HCT116 (cell line): ENCODE measurements at regions not wholly inside any gene's neighbourhood (a gene's known extent, or its start where the extent isn't known, plus 50 kb on each side); places are given as distances from the start of the nearest gene placed in this dataset.

Source experiments
- ATAC-seq: fragments of 200-7000 bp; cut with Tn5 transposase; 2 replicates; pipeline ENCODE4 v1.9.1; 2020; ENCODE audit warnings: mild to moderate bottlenecking, moderate library complexity
- BruUV-seq: library from RNA; stranded (reverse); fragments of 400-500 nt; replicated peaks from 2 replicates; lab custom pipeline; 2021; lab: Mats Ljungman, UMichigan
- CTCF ChIA-PET: fragments of 300-600 bp; sonication (Branson Sonifier 250); formaldehyde crosslinking; loops from one replicate; lab custom pipeline; 2021; ENCODE audit warnings: antibody characterized with exemption; lab: Charles Lee
- POLR2A ChIA-PET: fragments of 300-600, 350-600 bp; sonication (Branson Sonifier 250); formaldehyde crosslinking; loops from one replicate; lab custom pipeline; 2021; ENCODE audit warnings: antibody characterized with exemption; lab: Charles Lee
- RAD21 ChIA-PET, 2 experiments: fragments of 300-600 bp; sonication (Branson Sonifier 250); formaldehyde crosslinking; loops; one replicate each; lab custom pipeline; 2023; ENCODE audit warnings: low total read pairs in 2 of 2; ENCODE audit not compliant: uncharacterized antibody in 2 of 2, unreplicated experiment in 2 of 2, low non-redundant PET in 1 of 2; lab: Charles Lee
- DNase-seq: peaks from one replicate; pipeline ENCODE4 v3.0.0-alpha.2; 2010; ENCODE audit warnings: low read depth, low spot score
- H2AFZ ChIP-seq: fragments of 200-600 bp; shearing (Covaris generic), sonication (generic); 2 replicates; pipeline ENCODE4 v1.6.1; 2017; ENCODE audit warnings: low read depth, mixed run types, mixed read lengths, antibody characterized with exemption, low read length; ENCODE audit not compliant: poor library complexity, severe bottlenecking
- H3K27ac ChIP-seq: 2 replicates; pipeline ENCODE4 v1.5.1; 2012; ENCODE audit warnings: low read depth, low read length
- H3K27me3 ChIP-seq: fragments of 200-600 bp; sonication (generic); 2 replicates; pipeline ENCODE4 v1.6.1; 2016; ENCODE audit warnings: mixed run types, low read length, mixed read lengths; ENCODE audit not compliant: insufficient read depth
- H3K36me3 ChIP-seq, 2 experiments: fragments of 200-500 bp in 1 of 2; fragments of 200-600 bp in 1 of 2; sonication (Bioruptor generic) in 1 of 2; sonication (generic) in 1 of 2; 2 replicates each; pipeline versions ENCODE4 v1.5.1 to v1.6.1; 2014 to 2016; ENCODE audit warnings: low read length in 2 of 2, inconsistent platforms in 1 of 2, mixed read lengths in 1 of 2, mixed run types in 1 of 2; ENCODE audit not compliant: insufficient read depth in 2 of 2, control insufficient read depth in 1 of 2
- H3K4me1 ChIP-seq, 2 experiments: fragments of 200-600 bp in 1 of 2; sonication (generic) in 1 of 2; 2 replicates each; pipeline versions ENCODE4 v1.5.1 to v1.6.1; 2012 to 2017; ENCODE audit warnings: low read length in 2 of 2, inconsistent platforms in 1 of 2, mild to moderate bottlenecking in 1 of 2, mixed read lengths in 1 of 2, mixed run types in 1 of 2, moderate library complexity in 1 of 2; ENCODE audit not compliant: insufficient read depth in 2 of 2, control insufficient read depth in 1 of 2
- H3K4me2 ChIP-seq: fragments of 200-600 bp; sonication (generic); 2 replicates; pipeline ENCODE4 v1.6.1; 2017; ENCODE audit warnings: mixed run types, low read length, mixed read lengths
- H3K4me3 ChIP-seq, 2 experiments: fragments of 200-600 bp in 1 of 2; sonication (generic) in 1 of 2; replicated peaks in 1 of 2; 2 replicates each; pipeline ENCODE4 v1.5.1; 2011 to 2016; ENCODE audit warnings: low read length in 2 of 2, control low read depth in 1 of 2, low read depth in 1 of 2, mild to moderate bottlenecking in 1 of 2, mixed read lengths in 1 of 2, mixed run types in 1 of 2
- H3K79me2 ChIP-seq: fragments of 200-600 bp; sonication (generic); 2 replicates; pipeline ENCODE4 v1.6.1; 2017; ENCODE audit warnings: mild to moderate bottlenecking, mixed run types, low read length, moderate library complexity, mixed read lengths; ENCODE audit not compliant: insufficient read depth
- H3K9ac ChIP-seq: fragments of 200-600 bp; sonication (generic); 2 replicates; pipeline ENCODE4 v1.6.1; 2016; ENCODE audit warnings: low read length, mixed read lengths
- H3K9me2 ChIP-seq: fragments of 200-600 bp; sonication (generic), shearing (Covaris generic); 2 replicates; pipeline ENCODE4 v1.6.1; 2017; ENCODE audit warnings: mixed run types, mild to moderate bottlenecking, moderate library complexity; ENCODE audit not compliant: insufficient read depth
- H3K9me3 ChIP-seq, 2 experiments: fragments of 200-500 bp in 1 of 2; fragments of 200-600 bp in 1 of 2; sonication (Bioruptor generic) in 1 of 2; sonication (generic) in 1 of 2; 2 replicates each; pipeline ENCODE4 v1.6.1; 2014 to 2017; ENCODE audit warnings: low read length in 2 of 2, mixed read lengths in 2 of 2, inconsistent platforms in 1 of 2, low read depth in 1 of 2, mild to moderate bottlenecking in 1 of 2, mixed run types in 1 of 2, moderate library complexity in 1 of 2; ENCODE audit not compliant: control insufficient read depth in 1 of 2, insufficient read depth in 1 of 2
- H4K20me1 ChIP-seq: fragments of 200-600 bp; sonication (generic), shearing (Covaris generic); 2 replicates; pipeline ENCODE4 v1.6.1; 2017; ENCODE audit warnings: mixed run types, mild to moderate bottlenecking, moderate library complexity; ENCODE audit not compliant: insufficient read depth
- CEBPB ChIP-seq: IDR thresholded peaks from 2 replicates; pipeline ENCODE4 v1.6.1; 2012; ENCODE audit warnings: low read depth
- CTCF ChIP-seq, 3 experiments: fragments of 200-600 bp in 1 of 3; sonication (generic) in 1 of 3; IDR thresholded peaks in 2 of 3; conservative IDR thresholded peaks in 1 of 3; 2 replicates each; pipeline ENCODE4 v1.5.1; 2012 to 2017; ENCODE audit warnings: low read depth in 2 of 3, low read length in 2 of 3, antibody characterized with exemption in 1 of 3, borderline replicate concordance in 1 of 3, control low read depth in 1 of 3, mild to moderate bottlenecking in 1 of 3, mixed read lengths in 1 of 3, mixed run types in 1 of 3, moderate library complexity in 1 of 3; ENCODE audit not compliant: insufficient read depth in 1 of 3
- FOSL1 ChIP-seq: IDR thresholded peaks from 2 replicates; pipeline ENCODE4 v1.6.1; 2012; ENCODE audit warnings: low read depth
- JUND ChIP-seq: IDR thresholded peaks from 2 replicates; pipeline ENCODE4 v1.6.1; 2012
- POLR2AphosphoS5 ChIP-seq: IDR thresholded peaks from 2 replicates; pipeline ENCODE4 v1.6.1; 2011; ENCODE audit warnings: mild to moderate bottlenecking, low read depth, low read length, moderate library complexity
- RAD21 ChIP-seq: IDR thresholded peaks from 2 replicates; pipeline ENCODE4 v1.6.1; 2012; ENCODE audit warnings: low read depth, mild to moderate bottlenecking
- REST ChIP-seq: IDR thresholded peaks from 2 replicates; pipeline ENCODE4 v1.6.1; 2012; ENCODE audit warnings: low read depth
- SIN3A ChIP-seq: IDR thresholded peaks from 2 replicates; pipeline ENCODE4 v1.6.1; 2012; ENCODE audit warnings: low read depth
- YY1 ChIP-seq: IDR thresholded peaks from 2 replicates; pipeline ENCODE4 v1.6.1; 2011; ENCODE audit warnings: low read length, low read depth, moderate library complexity, mild to moderate bottlenecking; ENCODE audit not compliant: insufficient replicate concordance; ENCODE audit errors: extremely low read depth
- ZFX ChIP-seq: fragments of 450-650 bp; IDR thresholded peaks from 2 replicates; pipeline ENCODE4 v1.6.1; 2017
- ZNF274 ChIP-seq: fragments of 200-500 bp; sonication (Bioruptor generic); IDR thresholded peaks from 2 replicates; pipeline ENCODE4 v1.6.1; 2014; ENCODE audit warnings: mild to moderate bottlenecking, low read depth, low read length, inconsistent platforms
- intact Hi-C: fragments of 100-400 bp; cut with micrococcal nuclease; formaldehyde crosslinking; loops from 2 replicates; pipeline ENCODE4 v1.10.0; 2022

GRCh38 chr6:91626911-91627310, 1040.0 kb upstream of the MAP3K7 start:
- intact Hi-C loops, result no loop called here
- H2AFZ ChIP-seq, result no peak overlapping the region
- H3K9me3 ChIP-seq, result peaks cover 12 to 16% of the 10 kb centered on the region in 2 experiments; a peak in 3 of 4 replicates
- TF ChIP-seq POLR2AphosphoS5, result no peak
- no peak for TF ChIP-seq FOSL1
- TF ChIP-seq CEBPB, result no peak
- TF ChIP-seq ZNF274, result no peak
- no peak for TF ChIP-seq JUND
- no peaks in the 10 kb centered on the region for H3K27me3 ChIP-seq
- no peak overlapping the region for H3K4me2 ChIP-seq
- ChIA-PET CTCF (no interaction called here), POLR2A (no interaction called here), RAD21 (no interaction called here)
- H3K4me3 ChIP-seq, result no peak overlapping the region
- H3K36me3 ChIP-seq, result no peaks in the 10 kb centered on the region
- no peaks in the 10 kb centered on the region for H3K79me2 ChIP-seq
- DNase-seq (no peak), ATAC-seq (no peak)
- H3K27ac ChIP-seq, result no peak overlapping the region
- H3K4me1 ChIP-seq, result no peaks in the 10 kb centered on the region
- no peaks in the 10 kb centered on the region for H3K9me2 ChIP-seq
- BruUV-seq, result no TSS peak
- H4K20me1 ChIP-seq, result no peaks in the 10 kb centered on the region
- H3K9ac ChIP-seq, result no peak overlapping the region

GRCh38 chr6:91613481-91613880, 1026.6 kb upstream of the MAP3K7 start:
- no peak overlapping the region for H3K9ac ChIP-seq
- ChIA-PET POLR2A (no interaction called here), RAD21 (no interaction called here), CTCF (no interaction called here)
- no TSS peak for BruUV-seq
- H3K79me2 ChIP-seq, result no peaks in the 10 kb centered on the region
- no peak overlapping the region for H3K4me3 ChIP-seq
- no peak overlapping the region for H3K27ac ChIP-seq
- no peaks in the 10 kb centered on the region for H3K27me3 ChIP-seq
- H3K36me3 ChIP-seq, result no peaks in the 10 kb centered on the region
- no peak overlapping the region for H3K4me2 ChIP-seq
- H4K20me1 ChIP-seq, result no peaks in the 10 kb centered on the region
- no peaks in the 10 kb centered on the region for H3K4me1 ChIP-seq
- no peak overlapping the region for H2AFZ ChIP-seq
- ATAC-seq (no peak), DNase-seq (no peak)
- H3K9me3 ChIP-seq, result peaks cover 7 to 35% of the 10 kb centered on the region in 2 experiments; a peak in 2 of 4 replicates
- TF ChIP-seq SIN3A (no peak), ZNF274 (no peak), YY1 (no peak), RAD21 (no peak), CTCF (IDR thresholded peaks at IDR 0.05 in 2 of 3, conservative IDR thresholded peaks at IDR 0.05 in 1 of 3; ENCODE audit: borderline replicate concordance in 1 of 3, insufficient read depth in 1 of 3, low read depth in 2 of 3, low read length in 2 of 3) (no peak), REST (no peak), ZFX (no peak)
- H3K9me2 ChIP-seq, result no peaks in the 10 kb centered on the region
- intact Hi-C loops, result no loop called here
